ENCODE measurements at regions not wholly inside any gene's neighbourhood (a gene's known extent, or its start where the extent isn't known, plus 50 kb on each side); places are given as distances from the start of the nearest gene placed in this dataset.

DNA sequence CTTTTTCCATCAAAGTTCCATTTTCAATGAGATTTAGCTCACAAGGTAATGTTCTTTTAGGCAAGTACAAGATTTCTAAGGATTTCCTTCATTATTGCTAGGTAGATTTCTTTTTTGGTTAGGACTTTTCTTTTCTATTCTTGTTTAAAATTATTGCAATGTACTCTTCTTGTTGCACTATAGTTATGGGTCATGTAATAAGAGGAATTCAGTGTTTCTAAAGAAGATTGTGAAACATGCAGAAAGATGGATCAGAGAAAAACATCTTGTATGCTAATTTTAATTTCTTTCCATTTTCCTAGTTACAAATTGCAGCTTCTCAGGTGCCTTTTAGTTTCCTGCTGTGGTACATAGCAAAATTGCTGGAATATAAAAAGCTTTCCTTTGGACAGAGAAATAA lies 56.1 kb downstream of the BTG1 start:
- DNase-seq = peak; percentile 17

DNA sequence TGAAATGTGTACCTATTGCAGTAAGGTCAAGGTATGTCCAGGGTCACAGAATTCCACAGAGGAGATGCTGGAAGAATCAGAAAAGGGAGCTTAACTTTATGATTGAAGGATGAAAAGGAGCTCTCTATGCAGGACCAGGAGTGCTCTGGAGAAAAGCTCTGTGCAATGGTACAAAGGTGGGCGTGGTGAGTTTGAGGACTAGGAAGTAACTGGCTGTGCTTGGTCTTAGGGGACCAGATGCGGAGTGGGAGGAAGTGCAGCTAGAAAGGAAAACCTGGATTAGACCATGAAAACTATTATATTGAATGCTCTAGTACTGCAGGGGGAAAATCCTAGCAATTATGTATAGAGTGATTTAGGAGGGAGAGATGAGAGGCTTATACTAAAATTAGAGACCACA lies 56.8 kb downstream of the BTG1 start:
- DNase-seq = no peak

DNA sequence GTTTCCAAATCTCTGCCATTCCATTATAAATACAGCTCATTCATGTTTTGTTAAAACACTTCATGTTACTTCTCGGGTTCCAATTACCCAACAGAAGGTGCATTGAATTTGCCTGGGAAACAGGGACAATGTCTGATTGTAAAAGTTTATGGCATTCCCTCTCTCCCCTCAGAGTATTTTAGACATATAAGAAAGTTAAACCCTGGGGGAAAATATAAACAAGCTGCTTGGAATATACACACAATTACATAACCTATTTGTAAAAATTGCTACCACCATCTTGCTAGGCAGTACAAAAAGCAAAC lies 60.0 kb downstream of the BTG1 start:
- DNase-seq = no peak

DNA sequence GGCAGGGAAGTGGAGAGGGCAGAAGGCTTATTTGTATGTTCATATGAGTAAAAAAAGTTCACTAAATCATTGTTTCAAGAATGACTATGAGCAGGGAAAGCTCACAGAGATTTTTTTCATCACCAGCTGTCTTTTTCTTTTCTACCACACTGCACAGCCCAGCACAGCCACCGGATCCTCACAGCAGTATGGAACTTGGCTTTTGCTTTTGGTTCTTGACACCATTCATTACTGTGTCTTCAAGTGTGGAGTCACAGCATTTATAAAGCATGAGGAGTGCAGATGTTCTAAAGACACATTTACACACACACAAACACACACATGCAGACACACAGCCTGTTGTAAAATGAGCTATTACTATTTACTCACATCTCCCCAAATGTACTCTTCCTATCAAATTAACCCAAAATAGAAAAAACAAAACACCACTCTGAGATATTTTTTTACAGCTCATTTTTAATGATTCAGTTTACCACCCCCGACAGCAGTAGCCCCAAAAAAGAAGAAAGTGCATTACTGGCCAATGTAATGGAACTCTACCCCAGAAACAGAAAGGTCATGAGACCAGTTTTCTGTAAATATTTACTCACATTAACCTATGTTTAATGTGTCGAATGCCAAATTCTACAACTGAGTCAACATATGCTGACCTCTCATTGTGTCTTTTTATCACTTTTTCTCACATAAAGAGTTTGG lies 60.5 kb downstream of the BTG1 start:
- peak; percentile 30 for DNase-seq

DNA sequence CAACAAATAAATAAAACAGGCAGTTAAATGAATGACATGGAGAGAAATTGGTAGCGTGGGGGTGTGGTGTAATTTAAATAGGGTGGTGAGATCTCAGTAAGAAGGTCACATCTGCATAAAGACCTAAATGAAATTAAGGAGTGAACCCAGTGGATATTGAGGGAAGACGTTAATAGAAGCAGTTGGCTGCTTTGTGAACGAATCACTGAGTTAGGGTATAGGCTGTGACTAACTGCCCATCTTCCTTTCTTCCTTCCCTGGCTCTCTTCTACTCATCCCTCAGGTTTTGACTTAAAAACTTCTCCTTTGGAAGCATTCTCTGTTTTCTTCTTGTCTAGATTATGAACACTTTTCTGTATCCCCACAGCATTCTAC lies 64.7 kb downstream of the BTG1 start:
- DNase-seq = peak; percentile 59

DNA sequence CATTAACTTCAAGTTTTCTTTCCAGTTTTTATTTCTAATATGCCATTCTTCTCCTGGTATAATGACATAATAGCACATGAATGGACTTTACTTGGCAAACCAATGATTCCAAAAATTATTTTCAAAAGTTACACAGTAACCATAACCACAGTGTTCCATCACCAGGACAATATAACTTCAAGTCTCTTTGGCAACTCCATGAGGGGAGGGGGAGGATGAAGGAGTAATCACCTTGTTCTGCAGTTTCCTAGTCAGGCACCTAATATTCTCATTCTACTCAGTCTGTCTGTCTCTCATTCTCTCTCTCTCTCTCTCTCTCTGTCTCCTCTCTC lies 66.6 kb downstream of the BTG1 start:
- DNase-seq = peak; percentile 46

DNA sequence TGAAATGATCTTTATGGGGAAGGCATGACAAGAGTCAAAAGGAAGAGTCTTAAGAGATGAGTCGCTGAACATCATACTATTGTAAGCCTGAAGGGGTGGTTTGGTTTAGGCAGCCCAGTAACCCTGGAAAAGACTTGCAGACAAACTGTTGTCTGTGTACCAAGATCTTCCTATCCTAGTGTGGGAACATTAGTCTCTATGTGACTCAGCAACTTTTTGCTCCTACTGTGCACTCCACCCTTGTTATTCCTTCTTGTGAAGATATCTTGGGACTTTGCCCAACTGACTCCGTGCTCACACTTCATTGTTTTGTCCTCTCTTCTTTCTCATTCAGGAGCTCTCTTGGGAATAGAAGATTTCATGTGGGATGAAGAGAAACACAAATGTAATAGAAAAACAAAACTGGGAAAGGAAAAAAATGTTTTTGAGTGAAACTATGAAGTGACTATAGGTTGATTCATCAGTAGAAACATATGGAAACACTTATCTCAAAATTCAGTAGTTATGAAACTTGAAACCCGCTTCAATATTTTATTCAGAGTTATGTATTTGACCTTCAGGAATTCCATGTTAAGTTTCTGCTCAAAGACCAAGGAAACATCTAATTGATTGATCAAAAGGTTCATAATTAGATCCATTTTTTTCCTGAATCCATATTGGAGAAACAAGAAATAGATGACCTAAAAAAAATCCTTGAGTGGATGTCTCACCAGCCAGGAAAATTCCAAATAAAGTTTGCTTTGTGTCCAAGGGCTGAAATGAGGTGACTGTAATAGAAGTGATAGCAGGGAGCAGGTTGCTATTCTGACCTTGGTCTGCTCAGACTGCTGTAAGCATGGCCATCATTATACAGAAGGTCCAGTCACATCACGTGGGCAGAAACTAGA lies 67.2 kb downstream of the BTG1 start:
- DNase-seq = peak; percentile 100

DNA sequence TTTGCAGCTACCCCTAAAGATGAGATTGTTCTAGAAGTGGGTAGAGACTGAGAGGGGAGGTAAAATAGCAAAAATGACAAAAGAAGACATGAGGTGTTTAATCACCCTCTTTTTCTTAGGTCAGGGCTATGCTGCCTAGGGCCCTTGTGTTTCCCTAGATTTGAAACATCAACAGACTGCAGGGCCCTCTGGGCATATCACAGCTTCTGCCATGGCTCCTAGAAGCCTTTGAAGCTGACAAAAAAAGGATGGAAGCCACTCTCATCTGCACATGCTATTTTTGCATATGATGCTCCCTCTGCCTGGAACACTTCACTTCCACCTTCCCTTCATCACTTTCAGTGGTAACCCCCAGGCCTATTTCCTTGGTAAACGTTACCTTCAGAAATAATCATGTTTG lies 68.1 kb downstream of the BTG1 start:
- no peak for DNase-seq

DNA sequence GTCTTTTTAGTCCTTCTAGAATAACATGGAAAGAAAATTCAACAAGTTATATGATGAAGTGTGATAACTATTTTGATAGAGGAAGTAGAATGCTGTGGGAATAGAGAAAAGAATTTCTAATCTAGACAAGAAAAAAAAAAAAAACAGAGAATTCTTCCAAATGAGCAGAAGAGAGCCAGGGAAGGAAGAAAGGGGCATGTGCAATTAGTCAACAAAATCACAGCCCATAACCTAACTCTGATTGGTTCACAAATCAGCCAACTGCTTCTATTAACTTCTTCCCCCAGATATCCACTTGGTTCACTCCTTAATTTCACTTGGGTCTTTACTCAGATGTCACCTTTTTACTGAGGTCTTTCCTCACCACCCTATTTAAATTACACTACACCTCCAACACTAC lies 69.5 kb downstream of the BTG1 start:
- peak; percentile 30 for DNase-seq

DNA sequence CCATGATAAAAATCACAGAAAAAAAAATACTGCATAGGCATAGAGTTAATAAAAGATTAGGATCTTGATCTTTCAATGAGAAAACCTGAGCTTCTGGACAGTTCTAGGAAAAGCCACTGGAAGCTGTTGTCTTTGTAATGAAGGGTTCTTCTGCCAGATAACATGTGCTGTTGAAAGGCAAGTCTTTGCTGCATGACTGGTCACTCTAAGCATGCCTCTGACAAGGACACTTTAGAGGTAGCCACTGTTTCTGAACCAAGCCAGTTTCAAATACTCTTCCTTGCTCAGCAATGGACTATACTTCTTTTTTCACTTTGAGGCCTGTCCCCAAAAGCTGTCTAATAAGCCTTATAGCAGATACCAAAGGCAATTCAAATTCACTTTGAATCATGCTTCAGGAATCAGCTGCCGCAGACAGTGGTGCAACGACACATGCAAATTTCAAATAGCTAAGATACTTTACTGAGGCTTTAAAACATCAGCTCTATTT lies 70.2 kb downstream of the BTG1 start:
- peak; percentile 91 for DNase-seq

DNA sequence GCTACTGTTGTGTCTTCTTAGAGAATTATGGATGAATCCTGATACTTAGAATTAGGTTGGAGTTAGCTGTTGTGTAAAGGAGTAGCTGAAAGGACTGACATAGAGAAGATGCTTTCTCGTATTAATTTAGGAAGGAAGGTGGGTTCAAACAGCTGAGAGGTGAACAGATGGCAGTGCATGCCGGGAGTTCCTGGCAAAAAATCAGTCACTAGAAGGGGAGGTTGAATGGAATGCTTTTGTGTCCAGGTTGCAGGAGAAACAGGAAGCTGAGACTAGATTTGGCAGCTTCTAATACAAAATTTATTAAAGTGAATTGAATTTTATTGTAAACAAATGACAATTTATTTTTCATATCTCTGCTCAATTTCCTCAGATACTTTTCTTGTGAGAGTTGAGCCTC lies 70.8 kb downstream of the BTG1 start:
- DNase-seq = no peak

DNA sequence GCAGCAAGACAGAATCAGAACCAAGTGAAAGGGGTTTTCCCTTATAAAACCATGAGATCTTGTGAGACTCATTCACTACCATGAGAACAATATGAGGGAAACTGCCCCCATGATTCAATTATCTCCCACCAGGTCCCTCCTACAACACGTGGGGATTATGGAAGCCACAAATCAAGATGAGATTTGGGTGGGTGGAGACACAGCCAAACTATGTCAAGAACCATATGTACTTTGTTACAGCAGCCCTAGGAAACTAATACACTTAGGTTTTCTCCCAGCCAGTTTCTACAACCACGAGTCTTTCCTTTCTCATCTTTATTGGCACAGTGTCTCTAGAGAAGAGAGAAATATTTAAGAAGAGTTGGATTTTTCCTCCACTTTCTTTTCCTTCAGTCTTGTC lies 72.6 kb downstream of the BTG1 start:
- DNase-seq = no peak

DNA sequence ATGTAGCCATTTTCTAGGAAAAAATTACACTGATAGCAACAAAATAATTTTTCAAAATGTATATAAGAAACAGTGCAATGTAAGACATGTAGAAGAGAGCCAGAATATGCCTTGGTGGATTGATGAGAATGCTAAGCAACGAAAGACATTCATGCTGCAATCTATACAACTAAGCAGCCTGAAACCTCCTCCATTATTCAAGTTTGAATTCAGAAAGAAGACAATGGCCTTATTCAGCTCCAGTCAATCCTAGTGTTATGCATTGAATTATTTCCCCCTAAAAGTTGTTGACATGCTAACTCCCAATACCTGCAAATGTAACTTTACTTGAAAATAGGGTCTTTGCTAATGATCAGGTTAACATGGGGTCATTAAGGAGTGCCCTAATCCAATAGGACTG lies 73.5 kb downstream of the BTG1 start:
- DNase-seq = no peak

DNA sequence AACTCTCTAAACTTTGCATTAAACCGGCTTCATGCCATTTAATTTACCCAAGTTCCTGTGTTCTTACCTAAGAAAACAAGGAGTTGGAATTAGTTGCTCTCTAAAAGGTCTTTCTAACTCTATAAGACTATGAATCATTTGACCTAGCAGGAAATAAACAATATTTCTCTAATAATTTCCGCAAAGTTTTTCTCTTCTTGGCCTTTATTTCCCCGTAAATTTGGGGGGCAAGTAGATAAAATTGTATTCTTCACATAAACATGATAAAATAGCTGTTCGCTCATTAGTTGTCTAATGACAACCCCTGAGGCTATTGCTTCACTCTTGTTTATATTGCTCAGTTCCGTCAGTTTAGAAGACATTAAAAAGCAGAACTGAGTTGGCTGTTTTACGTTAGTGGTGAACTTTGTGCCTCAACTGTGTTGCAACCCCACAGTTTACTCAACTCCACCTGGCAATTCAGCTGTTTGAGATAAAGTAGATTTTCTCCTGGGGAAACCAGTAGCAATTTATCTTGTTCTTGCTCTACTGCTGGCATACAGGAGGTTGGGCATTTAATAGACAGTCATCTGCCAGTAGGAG lies 74.7 kb downstream of the BTG1 start:
- no peak for DNase-seq

DNA sequence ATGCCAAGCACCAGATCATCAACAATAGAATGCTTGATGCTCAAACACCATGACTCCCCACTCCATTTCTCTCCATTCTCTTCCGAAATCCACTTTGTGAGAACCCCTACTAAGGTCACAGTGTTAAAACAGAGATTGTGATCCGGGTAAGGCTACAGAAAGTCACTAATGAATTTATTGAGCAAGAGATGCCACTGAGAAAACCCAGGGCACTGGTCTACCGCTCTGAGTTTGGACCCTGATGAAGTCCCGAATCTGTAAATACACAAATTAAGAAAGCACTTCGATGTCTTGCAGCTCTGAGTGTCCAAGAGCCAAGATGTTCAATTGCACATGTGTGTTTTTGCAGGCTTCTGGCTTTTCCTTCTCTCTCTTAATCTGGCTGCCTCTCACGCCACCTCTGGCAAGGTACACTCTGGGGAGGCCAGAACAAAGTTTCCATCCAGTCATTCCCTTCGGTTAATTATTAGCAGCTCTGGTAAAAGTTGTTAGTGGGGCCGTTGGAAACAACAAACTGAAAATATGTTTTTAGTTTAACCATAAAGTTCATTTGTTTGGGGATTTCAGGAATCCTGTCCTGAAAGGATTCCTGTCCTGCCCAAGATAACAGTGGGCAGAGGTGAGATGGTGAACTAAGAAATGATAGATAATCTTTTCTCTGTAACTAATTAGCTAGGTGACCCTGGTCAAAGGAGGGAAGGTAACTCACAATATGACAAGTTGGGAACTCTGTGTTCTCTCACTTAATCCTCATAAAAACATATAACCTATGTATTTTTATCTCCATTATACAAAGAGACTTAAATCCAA lies 75.4 kb downstream of the BTG1 start:
- no peak for DNase-seq

DNA sequence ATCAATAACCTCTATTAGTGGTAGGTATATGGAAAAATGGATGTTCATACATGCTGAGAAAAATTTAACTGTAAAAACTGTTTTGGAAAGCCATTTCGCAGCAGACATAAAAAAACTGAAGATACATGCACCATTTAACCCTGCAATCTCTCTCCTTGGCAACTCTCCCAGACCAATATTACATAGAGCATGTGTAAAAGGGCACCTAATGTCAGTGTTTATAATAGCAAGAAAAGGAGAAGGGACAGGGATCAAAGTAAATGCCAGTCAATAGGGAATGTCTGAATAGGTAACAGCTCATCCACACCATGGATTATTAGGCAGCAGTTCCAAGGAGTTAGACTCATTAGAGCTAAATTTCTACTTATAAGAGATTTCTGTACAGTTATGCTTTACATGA lies 77.2 kb downstream of the BTG1 start:
- DNase-seq = peak; percentile 16

DNA sequence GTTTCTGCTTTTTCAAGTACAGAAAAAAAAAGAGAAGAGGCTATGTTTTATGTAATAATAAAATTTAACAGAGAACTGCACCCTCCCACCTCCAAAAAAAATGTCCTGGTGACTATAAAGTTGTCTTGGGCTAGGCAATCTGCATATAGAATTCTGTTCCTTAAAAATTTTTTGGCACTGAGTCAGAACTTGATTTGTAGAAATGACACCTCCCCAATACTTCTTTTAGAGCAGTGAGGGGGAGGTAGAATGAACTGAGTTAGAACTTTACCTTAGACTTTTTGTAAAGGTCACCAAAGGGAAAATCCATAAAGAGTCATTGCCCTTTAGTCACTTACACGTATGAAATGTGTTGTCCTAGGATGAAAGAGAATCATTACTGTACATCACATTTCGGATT lies 80.0 kb downstream of the BTG1 start:
- DNase-seq = no peak

DNA sequence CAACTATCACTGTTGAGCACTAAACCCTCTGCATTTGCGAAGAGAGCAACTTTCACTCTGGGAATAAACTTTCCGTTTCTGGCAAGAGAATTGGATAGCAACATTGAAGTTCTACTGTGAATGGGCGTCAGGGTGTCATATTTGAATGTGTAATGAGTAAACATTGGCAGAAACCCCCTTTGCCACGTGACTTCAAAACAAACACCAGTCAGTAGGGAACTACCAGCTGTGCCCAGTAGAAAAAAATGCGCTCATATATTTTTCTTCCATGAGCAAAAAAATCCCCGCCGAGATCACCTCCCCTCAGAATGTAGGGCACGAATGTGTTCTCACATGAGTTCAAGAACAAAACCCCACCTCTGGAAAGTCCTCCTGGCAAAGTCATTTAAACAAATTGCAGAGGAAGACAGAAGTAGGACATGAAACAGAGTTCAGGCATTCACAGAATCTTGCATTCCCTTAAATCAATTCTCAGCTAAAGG lies 80.6 kb downstream of the BTG1 start:
- peak; percentile 29 for DNase-seq

DNA sequence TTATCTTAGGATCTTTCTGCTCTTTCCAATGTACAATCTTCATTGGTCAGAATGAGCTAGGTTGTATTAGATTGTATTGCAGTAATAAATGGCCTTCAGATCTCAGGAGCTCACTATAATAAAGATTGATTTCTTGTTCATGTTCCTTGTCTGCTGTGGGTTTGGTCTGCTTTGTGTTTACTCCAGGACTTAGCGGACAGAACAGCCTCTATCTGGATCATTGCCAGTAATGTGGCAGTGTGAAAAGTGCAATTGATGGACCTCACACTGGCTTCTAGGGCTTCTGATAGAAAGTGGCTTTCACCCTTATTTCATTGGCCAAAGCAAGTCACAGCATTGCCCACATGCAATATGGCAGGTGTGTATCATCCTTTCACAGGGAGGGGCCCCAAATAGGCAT lies 81.2 kb downstream of the BTG1 start:
- DNase-seq = no peak

DNA sequence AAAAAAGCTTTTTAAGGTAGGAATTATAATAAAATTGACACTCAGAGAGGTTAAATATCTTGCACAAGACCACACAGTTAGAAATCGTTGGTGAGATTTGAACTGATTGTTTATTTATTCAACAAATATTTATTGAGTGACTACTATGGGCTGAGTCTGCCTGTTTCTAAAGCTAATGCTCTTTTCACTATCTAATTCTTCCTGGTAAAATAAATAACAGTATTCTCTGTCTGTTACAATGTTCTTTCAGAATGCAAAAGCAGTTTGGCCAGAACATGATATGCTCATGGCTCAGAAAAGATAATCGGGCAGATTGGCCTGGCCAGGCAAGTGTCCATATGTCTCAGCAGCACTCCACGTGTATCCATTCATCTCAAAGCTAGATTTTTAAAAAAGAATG lies 82.0 kb downstream of the BTG1 start:
- DNase-seq = no peak

DNA sequence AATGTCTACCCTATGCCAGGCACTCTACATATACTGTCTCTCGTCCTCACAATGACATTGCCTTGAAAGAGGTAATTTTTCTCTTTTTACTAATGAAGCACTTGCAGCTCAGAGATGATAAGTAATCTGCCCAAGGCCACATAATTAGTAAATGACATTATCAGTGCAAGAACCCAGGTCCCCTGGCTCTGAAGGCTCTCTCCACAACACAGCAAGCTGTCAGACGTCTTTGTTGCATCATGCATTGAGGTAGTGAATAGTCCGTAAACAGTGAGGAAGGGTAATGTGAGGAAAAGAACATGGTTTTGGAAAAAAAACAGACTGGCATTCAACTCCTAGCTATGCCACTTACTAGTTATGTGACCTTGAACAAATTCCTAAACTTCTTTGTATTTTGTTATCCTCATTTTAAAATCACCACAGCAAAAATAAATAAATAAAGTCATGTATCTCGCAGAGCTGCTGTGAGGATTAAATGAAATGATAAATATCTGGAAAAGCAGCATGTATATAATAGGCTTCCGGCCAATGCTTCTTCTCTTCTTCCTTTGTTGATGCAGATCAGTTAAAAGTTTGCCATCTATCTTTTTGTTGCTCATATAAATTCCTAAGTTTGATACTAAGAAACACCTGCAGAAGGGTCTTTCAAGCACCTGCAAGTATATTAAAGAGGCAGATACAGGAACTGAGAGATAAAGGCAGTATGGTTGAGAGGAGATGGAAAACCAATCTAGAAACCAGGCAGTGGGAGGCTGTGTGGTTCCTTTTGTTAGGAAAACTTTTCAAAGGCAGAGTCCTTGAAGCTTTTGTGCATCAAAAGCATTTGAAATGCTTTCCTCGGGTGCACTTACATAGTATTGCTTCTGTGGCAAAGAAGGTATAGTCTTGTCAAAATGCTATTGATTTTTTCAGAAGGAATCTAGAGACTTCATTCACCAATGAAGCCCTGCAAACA lies 82.8 kb downstream of the BTG1 start:
- no peak for DNase-seq

DNA sequence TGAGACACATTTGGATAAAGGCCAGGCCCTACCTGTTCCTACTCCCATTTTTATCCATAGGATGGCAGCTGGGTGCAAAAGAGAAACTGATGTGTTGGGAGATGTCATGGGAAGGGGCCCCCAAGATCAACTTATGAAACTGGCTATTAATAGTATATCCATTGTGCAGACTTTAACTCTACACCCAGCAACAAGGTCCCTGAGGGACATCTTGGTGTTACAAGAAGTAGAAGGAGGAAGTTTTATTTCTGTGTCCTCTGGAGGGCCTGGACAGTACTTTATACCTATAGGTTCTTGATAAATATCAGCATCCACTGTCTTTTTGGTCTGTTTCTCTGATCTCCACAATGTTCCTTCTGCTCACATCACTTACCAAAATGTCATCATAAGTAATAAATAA lies 84.6 kb downstream of the BTG1 start:
- no peak for DNase-seq
